Embryonic facial prominence (tissue), 1 donor: ENCODE measurements at regions not wholly inside any gene's neighbourhood (a gene's known extent, or its start where the extent isn't known, plus 50 kb on each side); places are given as distances from the start of the nearest gene placed in this dataset.

ENCODE experiments used
- DNase-seq: peaks from one replicate; pipeline ENCODE4 v3.0.0-alpha.2; 2016; ENCODE audit errors: extremely low spot score

DNA sequence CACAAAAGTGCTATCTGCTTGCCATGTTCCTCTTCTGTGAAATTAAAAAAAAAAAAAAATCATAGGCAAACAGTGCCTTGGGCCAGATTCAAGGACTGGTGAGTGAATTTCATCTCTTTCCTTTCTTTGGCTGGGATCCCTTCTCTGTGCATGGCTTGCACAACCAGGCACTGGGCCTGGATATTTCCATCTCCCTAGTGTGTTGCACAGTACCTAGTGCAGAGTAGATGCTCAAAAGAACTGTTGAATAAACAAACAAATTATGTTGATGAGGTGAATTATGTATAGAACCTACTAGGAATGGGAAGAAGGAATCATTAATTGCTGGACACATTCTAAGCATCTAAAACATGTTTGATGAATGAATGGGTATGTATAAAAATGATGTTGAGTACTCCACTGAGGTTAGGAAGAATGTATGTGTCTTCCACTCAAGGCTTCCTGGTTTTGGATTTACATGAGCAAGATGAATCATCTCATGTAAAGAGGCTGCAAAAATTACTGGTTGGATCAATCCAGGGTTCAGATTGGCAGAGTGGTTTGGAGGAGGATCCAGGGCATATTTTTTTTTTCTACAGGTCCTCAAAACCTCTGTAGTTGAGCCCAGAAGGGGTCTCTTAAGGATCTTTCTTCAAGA is 93.2 kb downstream of the EMP1 start:
- no peak for DNase-seq

DNA sequence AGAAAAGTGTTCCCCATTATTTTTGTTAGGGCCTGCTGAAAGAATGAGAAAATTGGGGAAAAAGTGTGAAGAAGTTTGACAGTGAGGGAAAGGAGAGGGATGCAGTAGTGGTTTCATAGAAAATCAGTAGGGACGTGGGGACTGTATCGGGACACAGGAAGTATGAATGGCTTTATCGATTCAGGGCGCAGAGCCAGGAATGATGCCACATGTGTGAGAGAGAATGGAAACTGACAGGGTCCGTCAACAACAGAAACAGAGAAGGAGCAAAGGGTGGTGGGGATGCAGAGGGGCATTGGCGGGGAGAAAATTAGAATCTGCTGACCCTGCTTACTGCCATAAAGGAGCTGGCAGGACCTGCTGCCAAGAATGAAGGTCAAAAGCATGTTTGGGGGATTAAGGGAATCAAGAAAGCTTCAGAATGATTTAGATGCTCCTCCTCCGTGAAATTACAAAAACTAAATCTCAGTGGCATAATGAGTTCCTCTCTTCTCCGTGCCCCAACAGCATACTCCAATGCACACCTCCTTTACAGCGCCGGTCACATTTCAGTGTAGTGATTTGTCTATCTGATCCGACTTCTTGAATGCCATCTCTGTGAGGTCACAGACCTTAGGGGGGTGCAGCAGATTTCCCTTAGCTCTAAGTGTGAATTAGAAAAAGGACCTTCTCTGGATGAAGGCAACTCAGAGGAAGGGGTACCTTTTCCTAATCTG is 92.6 kb downstream of the EMP1 start:
- no peak for DNase-seq

DNA sequence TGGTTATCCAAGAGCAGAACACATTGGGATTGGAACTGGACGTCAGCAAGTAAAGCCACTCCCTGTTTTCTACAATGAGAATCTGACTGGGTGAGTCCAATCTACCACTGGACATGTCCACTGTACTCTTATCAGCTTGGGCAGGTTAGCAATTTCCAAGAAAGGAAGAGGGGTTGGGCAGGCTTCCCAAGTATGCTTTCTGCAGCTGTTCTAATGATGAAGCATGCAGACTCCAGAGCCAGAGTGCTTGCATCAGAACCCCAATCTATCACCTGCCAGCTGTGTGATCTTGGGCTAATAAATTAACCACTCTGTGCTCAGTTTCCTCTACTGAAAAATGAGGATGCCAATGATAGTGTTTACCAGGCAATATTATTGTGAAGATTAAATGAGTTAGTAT is 92.0 kb downstream of the EMP1 start:
- no peak for DNase-seq

DNA sequence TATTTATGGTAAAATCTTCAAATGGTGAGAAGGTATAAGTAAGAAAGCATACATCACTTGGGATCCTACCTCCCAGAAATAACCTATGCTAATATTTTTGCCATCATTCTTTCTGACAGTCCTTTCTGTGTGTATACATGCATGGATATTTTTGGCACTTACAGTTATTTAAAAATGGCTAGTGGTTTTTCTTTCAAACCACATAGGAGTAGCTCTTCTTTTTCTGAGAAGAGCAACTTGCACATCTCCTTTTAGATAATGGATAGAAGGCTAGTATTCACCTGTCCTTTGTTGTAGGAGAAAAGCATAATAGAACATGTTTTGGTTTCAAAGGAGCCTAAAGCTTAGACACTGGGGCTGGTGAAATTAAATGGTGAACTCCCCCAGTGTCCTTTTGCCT is 87.3 kb downstream of the EMP1 start:
- no peak for DNase-seq

DNA sequence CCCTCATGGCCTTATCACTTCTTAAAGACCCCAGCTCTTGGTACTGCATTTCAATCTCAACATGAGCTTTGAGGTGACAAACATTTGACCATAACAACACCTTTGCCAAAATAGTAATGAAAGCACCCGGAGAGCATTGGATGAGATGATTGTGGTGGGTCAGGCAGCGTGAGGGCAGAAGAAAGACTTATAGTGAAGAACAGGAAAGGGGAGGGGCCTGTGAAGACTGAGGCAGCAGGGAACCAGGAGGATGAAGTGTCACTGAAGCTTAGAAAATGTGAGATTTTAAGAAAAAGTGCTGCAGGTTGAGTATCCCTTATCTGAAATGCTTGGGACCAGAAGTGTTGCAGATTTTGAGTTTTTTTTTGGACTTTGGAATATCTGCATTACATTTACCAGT is 86.3 kb downstream of the EMP1 start:
- DNase-seq: no peak

DNA sequence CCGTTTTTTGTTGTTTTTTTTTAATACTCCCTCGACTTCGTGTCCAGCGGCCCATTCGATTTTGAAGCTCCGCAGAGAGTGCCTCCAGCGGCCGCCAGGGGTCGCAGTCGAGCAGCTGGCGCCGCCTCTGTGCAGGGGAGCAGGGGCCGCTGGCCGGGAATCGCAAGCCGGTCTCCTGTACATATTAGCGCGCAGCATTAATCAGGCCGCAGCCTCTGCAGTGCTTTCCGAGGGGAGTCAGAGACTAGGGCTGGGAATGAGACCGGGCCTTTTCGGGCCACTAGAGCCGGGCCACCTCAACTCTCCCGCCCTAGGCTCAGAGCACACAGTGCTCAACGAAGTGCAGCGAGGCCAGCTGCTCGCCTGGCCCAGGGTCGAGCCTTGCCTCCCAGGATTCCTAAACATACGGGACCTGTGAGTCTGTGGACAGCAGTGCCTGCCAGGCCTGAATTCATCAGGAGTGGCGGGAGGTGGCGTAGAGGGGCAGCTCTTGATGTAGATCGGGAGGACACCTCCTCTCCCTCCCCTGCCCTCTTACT is 81.8 kb downstream of the EMP1 start:
- peak; percentile 95 for DNase-seq

- DNase-seq: no peak
Measured at GRCh38 chr12:13277293-13277692, 80.8 kb downstream of the EMP1 start.

DNA sequence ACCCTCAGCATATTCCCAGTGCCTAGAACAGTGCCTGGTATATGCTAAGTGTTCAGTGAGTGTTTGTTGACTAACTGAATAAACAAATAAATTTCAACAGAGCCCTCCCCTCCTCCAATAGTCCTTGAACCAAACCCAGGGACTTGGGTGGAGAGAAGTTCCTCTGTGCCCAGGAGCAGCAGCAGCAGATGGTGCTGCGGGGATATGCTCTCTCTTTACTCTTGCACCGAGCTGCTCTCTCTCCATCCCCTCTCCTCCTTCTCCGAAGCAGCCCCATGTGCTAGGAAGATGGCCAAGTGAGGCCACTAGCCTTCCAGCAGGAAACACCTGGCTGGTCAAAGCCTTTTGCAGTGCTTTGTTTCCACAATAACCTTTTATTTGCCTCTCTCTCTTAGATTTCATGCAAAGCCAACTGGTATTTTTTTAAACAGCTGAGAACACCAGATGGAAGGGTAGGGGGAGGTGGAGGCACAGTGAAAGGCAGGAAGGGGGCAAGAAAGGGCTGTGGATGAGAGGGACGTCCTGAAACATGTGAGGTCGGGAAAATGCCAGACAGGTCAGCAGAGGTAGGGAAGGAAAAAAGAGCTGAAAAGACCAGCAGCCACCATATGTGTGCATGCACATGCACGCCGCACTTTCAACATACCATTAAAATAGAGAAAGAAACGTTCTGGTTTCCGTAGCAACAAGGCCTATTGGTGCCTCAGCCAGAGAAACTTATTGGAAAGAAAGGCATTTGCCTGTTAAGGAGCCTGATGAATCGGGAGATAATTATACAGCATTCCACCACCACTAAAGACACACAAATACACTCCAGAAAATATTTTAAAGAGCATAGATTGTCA is 78.9 kb downstream of the EMP1 start:
- DNase-seq: no peak

DNA sequence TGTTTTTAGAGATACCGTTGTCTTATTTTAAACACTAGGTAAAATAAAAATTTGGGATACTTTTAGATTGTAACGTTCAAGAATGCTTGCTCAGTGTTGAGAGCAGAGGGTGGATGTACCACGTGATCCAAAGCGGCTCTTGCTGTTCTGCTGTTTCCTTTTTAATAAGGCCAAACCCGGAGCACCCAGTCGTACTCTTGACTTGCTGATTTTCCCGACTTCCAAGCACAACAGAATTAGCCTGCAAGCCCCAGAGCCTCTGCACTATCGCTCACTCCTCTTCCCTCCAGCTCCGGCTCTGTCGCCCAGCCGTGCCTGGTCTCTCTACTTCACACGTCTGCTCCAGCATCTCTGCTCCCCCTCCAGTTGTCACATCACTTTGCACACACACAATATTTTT is 77.3 kb downstream of the EMP1 start:
- DNase-seq: no peak

- no peak for DNase-seq
Measured at GRCh38 chr12:13273097-13273496, 76.6 kb downstream of the EMP1 start.

DNA sequence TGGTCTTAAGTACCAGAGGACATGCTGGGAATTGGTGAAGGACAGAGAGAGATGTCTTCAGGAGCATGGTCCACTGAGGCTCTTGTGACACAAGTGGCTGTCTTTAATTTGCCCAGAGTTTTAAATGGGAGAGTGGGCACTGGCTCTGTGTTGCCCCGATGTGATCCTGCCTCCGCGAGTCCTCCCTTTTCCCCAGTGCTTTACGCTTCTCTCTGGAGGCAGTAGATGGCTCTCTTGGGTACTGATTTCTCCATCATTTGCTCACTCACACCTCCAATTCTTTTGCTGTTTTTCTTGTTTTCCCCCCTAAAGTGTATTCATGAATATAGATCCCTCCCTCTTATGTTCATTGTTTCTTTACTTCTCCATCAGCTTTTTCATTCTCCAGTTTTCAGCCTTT is 74.3 kb downstream of the EMP1 start:
- no peak for DNase-seq
